Liver (tissue), 3 donors: ENCODE measurements at regions not wholly inside any gene's neighbourhood (a gene's known extent, or its start where the extent isn't known, plus 50 kb on each side); places are given as distances from the start of the nearest gene placed in this dataset.

Experiments used
- CTCF ChIP-seq: fragments of 150-350 bp; IDR thresholded peaks from 2 replicates; pipeline ENCODE4 v1.5.1; 2017; ENCODE audit warnings: improper control_type of control experiment, low read depth, low read length; ENCODE audit not compliant: missing input control
- EGR1 ChIP-seq, 2 donors: IDR thresholded peaks; 2 replicates each; pipeline ENCODE4 v1.6.1; 2016 to 2018; ENCODE audit warnings: antibody characterized with exemption in 2 of 2, low read depth in 2 of 2
- GABPA ChIP-seq, 2 donors: IDR thresholded peaks in 1 of 2; conservative IDR thresholded peaks in 1 of 2; 2 replicates each; pipeline ENCODE4 v1.6.1; 2016; ENCODE audit warnings: antibody characterized with exemption in 2 of 2, mild to moderate bottlenecking in 1 of 2, moderate library complexity in 1 of 2
- HNF4G ChIP-seq: IDR thresholded peaks from 2 replicates; pipeline ENCODE4 v1.6.1; 2016; ENCODE audit warnings: antibody characterized with exemption
- JUND ChIP-seq, 2 donors: IDR thresholded peaks; 2 replicates each; pipeline ENCODE4 v1.6.1; 2016; ENCODE audit warnings: antibody characterized with exemption in 2 of 2
- MAX ChIP-seq: IDR thresholded peaks from 2 replicates; pipeline ENCODE4 v1.6.1; 2016; ENCODE audit warnings: antibody characterized with exemption
- RAD21 ChIP-seq, 2 donors: IDR thresholded peaks; 2 replicates each; pipeline ENCODE4 v1.6.1; 2016; ENCODE audit warnings: antibody characterized with exemption in 2 of 2, mild to moderate bottlenecking in 2 of 2
- REST ChIP-seq: IDR thresholded peaks from 2 replicates; pipeline ENCODE4 v1.6.1; 2016; ENCODE audit warnings: antibody characterized with exemption, mild to moderate bottlenecking
- TAF1 ChIP-seq: conservative IDR thresholded peaks from 2 replicates; pipeline ENCODE4 v1.6.1; 2016; ENCODE audit warnings: antibody characterized with exemption, mild to moderate bottlenecking
- YY1 ChIP-seq: IDR thresholded peaks from 2 replicates; pipeline ENCODE4 v1.6.1; 2016; ENCODE audit warnings: antibody characterized with exemption, mild to moderate bottlenecking
- ZBTB33 ChIP-seq: IDR thresholded peaks from 2 replicates; pipeline ENCODE4 v1.6.1; 2016; ENCODE audit warnings: antibody characterized with exemption
- donor health status: healthy.
- donor health status: healthy.

- TF ChIP-seq JUND (IDR thresholded peaks at IDR 0.05), result no peak
- no peak for TF ChIP-seq CTCF
- TF ChIP-seq MAX, result no peak
- TF ChIP-seq EGR1 (IDR thresholded peaks at IDR 0.05; ENCODE audit: low read depth in 2 of 2), result no peak
- TF ChIP-seq RAD21 (IDR thresholded peaks at IDR 0.05), result no peak
- TF ChIP-seq YY1, result no peak
- TF ChIP-seq HNF4G, result no peak
- TF ChIP-seq REST, result no peak
- no peak for TF ChIP-seq TAF1
- no peak for TF ChIP-seq ZBTB33
- no peak for TF ChIP-seq GABPA (IDR thresholded peaks at IDR 0.05 in 1 of 2, conservative IDR thresholded peaks at IDR 0.05 in 1 of 2)
Observed at GRCh38 chr6:51502996-51503395, 584.4 kb downstream of the PKHD1 start.
